ENCODE measurements at regions not wholly inside any gene's neighbourhood (a gene's known extent, or its start where the extent isn't known, plus 50 kb on each side); places are given as distances from the start of the nearest gene placed in this dataset.

DNA sequence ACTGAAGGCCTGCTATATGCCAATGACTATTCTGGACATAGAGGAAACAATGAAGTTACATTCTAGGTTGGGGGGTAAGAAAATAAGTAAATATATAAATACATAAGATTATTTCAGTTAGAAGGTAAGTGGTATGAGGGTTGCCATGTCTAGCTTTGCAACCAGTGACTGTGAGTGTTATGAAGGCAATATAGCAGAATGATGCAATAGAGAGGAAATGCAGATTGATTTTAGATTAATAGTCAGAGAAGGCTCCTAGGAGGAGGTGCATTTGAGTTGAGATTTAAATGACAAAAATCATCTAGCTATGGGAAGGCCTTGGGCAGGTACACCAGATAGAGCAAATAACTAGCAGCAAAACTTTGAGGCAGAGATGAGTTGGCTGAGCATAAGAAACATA, 243.2 kb downstream of the FBXO8 start:
- TF ChIP-seq, protein P1, sequence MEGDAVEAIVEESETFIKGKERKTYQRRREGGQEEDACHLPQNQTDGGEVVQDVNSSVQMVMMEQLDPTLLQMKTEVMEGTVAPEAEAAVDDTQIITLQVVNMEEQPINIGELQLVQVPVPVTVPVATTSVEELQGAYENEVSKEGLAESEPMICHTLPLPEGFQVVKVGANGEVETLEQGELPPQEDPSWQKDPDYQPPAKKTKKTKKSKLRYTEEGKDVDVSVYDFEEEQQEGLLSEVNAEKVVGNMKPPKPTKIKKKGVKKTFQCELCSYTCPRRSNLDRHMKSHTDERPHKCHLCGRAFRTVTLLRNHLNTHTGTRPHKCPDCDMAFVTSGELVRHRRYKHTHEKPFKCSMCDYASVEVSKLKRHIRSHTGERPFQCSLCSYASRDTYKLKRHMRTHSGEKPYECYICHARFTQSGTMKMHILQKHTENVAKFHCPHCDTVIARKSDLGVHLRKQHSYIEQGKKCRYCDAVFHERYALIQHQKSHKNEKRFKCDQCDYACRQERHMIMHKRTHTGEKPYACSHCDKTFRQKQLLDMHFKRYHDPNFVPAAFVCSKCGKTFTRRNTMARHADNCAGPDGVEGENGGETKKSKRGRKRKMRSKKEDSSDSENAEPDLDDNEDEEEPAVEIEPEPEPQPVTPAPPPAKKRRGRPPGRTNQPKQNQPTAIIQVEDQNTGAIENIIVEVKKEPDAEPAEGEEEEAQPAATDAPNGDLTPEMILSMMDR (IDR thresholded peaks at IDR 0.05) = no peak
- no peak for ATAC-seq (ENCODE audit: low FRiP score)

DNA sequence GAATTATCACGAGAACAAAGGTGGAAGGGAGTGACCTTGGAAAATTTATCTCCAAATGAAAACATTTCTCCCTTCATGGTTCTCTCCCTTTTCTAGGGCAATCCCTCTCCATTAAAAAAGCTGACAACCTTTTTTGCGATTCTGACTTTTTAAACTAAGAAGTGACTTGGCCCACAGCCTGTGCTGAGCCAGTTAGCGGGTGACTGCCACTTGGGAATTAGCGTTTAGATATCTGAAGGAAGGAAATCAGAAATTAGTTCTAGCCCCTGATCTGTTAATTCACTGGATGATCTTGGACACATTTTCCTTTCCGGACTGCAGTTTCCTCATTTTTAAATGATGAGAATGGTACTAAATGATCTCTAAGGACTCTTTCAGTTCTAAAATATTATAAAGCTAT, 245.0 kb downstream of the FBXO8 start:
- ATAC-seq (ENCODE audit: low FRiP score) (no peak), DNase-seq (ENCODE audit: low spot score) (no peak)
- TF ChIP-seq, protein P1 (IDR thresholded peaks at IDR 0.05) = no peak

More for the DNA sequence above, 243.2 kb downstream of the FBXO8 start:
- no peak for DNase-seq (ENCODE audit: low spot score)

DNA sequence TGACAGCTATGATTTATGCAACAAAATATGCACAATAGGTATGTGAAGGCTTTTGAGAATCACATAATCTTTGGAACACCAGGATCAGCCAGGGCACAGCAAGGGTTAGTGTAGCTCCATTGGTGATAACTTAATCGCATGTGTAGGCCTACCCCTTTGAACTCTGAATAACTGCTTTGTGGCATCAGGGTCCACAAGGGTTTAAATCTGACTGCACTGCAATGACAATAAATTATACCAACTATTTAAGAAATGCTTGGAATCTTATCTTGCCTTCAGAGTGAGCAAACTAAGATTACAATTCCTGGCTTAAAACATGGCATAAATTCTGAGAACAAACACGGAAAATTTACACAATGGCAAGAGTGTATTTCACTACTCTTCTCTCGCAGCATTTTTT, 245.8 kb downstream of the FBXO8 start:
- peak; percentile 51 for ATAC-seq (ENCODE audit: low FRiP score)
- TF ChIP-seq, protein P1 (IDR thresholded peaks at IDR 0.05) = no peak
- no peak for DNase-seq (ENCODE audit: low spot score)

DNA sequence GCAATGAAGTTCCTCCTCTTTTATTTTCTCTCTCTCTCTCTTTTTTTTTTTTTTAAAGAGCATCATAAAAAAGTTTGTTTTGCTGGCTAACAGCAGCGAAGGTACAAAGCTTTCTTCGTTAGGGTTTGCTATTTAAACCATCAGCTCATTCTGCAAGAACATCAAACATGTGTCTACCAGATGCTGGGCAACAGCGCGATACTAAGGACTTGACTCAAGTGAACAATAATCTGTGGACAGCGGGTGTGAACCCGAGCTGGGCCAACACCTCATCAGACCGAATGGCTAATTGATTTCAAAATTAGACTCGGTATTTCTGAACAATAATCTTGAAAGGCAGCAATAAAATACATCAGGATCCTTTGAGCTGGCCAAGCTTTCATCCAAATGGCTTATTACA, 246.4 kb downstream of the FBXO8 start:
- DNase-seq (ENCODE audit: low spot score) = no peak
- no peak for ATAC-seq (ENCODE audit: low FRiP score)
- TF ChIP-seq, protein P1 (IDR thresholded peaks at IDR 0.05) = no peak

DNA sequence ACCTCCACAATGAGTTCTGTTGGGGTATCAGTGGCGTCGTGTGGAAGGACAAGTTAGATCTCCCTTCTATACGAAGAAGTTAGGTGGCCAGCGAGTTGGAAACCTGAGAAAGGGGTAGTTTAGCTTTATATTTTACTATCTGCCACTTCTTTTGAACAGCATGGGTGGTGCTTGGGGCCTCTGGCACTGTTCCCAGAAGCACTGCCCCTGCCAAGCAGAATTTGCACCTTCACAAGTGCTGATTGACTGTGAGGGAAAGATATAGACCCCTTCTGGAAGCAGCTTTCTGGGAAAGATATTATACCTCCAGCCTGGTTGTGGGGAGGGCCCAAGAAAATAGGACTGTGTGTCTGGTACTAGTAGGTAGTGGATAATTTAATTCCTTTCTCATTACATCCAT, 246.9 kb downstream of the FBXO8 start:
- ATAC-seq (ENCODE audit: low FRiP score) (no peak), DNase-seq (ENCODE audit: low spot score) (no peak)
- TF ChIP-seq, protein P1 (IDR thresholded peaks at IDR 0.05) = no peak

DNA sequence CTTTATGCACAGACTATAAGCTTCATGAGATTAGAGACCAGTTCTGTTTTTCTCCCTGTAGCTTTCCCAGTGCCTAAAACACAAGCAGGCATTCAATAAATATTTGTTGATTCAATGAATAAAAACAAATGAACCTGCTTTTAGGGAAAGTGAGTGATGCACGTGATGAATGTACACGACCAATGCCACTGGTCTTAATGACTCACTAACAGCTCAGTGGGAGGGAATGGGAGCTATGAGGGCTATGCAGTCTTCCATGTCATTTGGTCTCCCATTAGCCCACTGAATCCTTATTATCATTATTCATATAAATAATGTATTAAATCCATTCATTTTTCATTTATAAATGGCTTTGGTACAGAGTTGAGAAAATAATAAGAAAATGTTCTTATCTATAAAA, 247.4 kb downstream of the FBXO8 start:
- TF ChIP-seq, protein P1 (IDR thresholded peaks at IDR 0.05) = no peak
- no peak for DNase-seq (ENCODE audit: low spot score)
- no peak for ATAC-seq (ENCODE audit: low FRiP score)

DNA sequence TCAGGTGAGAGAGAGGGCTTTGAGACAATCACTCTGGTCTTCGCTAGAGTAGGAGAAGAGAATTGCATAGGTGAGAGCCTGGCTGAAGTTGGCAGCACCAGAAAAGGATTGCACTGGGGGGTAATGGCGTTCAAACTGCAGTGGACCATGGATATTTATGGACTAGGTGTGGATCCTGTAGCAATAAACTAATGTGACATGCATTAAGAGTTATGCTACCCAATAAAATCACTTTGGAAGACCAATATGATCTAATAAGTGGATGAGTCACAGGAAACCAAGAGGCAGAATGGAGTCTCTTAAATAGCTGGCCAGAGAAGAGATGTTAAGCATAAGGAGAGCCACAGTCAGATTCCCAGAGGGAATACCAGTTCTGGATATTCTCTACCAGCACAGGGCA, 259.8 kb downstream of the FBXO8 start:
- TF ChIP-seq, protein P1 (IDR thresholded peaks at IDR 0.05) = no peak
- DNase-seq (ENCODE audit: low spot score) (no peak), ATAC-seq (ENCODE audit: low FRiP score) (no peak)

Data from omental fat pad (tissue), 3 donors.